Heart left ventricle (tissue), 16 donors: ENCODE measurements at regions not wholly inside any gene's neighbourhood (a gene's known extent, or its start where the extent isn't known, plus 50 kb on each side); places are given as distances from the start of the nearest gene placed in this dataset.

ENCODE experiments used
- ATAC-seq, 4 donors: fragments of 200-7000 bp; cut with Tn5 transposase; one replicate each; pipeline ENCODE4 v1.9.1; 2020 to 2022; ENCODE audit warnings: moderate library complexity in 4 of 4, mild to moderate bottlenecking in 3 of 4, moderate number of reproducible peaks in 1 of 4
- DNase-seq, 5 donors: peaks; one replicate each; pipeline ENCODE4 v3.0.0-alpha.2; 2020
- H3K27ac ChIP-seq, 12 donors: fragments of 200-600 bp; sonication (generic) in 4 of 12; one replicate each; pipeline versions ENCODE4 v1.5.0 to v1.8.0; 2016 to 2022; ENCODE audit warnings: mild to moderate bottlenecking in 2 of 12
- H3K27me3 ChIP-seq, 9 donors: fragments of 200-600 bp; sonication (generic) in 2 of 9; one replicate each; pipeline versions ENCODE4 v1.5.1 to v1.8.0; 2016 to 2022; ENCODE audit warnings: mild to moderate bottlenecking in 3 of 9
- H3K36me3 ChIP-seq, 9 donors: fragments of 200-600 bp; sonication (generic) in 2 of 9; one replicate each; pipeline versions ENCODE4 v1.5.0 to v1.8.0; 2018 to 2022; ENCODE audit warnings: mild to moderate bottlenecking in 2 of 9
- H3K4me1 ChIP-seq, 12 donors: fragments of 200-600 bp; sonication (generic) in 4 of 12; one replicate each; pipeline versions ENCODE4 v1.5.0 to v1.8.0; 2016 to 2022; ENCODE audit warnings: mild to moderate bottlenecking in 3 of 12
- H3K4me3 ChIP-seq, 12 donors: fragments of 200-600 bp; sonication (generic) in 4 of 12; one replicate each; pipeline versions ENCODE4 v1.5.0 to v1.8.0; 2017 to 2022; ENCODE audit warnings: mild to moderate bottlenecking in 9 of 12, moderate library complexity in 4 of 12
- H3K9me3 ChIP-seq, 12 donors: fragments of 200-600 bp; sonication (generic) in 4 of 12; one replicate each; pipeline versions ENCODE4 v1.5.0 to v1.8.0; 2016 to 2022; ENCODE audit warnings: mild to moderate bottlenecking in 1 of 12
- CTCF ChIP-seq, 12 donors: fragments of 200-600 bp; sonication (generic) in 4 of 12; IDR thresholded peaks; one replicate each; pipeline versions ENCODE4 v1.5.0 to v1.8.0; 2018 to 2022; ENCODE audit warnings: antibody characterized with exemption in 12 of 12, mild to moderate bottlenecking in 5 of 12
- POLR2A ChIP-seq, 2 donors: fragments of 450-650 bp; IDR thresholded peaks; one replicate each; pipeline ENCODE4 v1.6.1; 2017; ENCODE audit warnings: antibody characterized with exemption in 2 of 2, mild to moderate bottlenecking in 2 of 2, moderate library complexity in 2 of 2
- WGBS, 4 donors: extraction: QIAGEN DNeasy Blood & Tissue Kit in 2 of 4; methylation state at CpG; one replicate each; pipeline versions ENCODE4 v1.1.5 to v1.1.7; 2013 to 2018; 5-methylcytosine and 5-hydroxymethylcytosine counted together
- intact Hi-C, 10 donors: fragments of 100-400 bp; cut with DNase I; formaldehyde crosslinking; loops; one replicate each; pipeline versions ENCODE4 v1.11.1 to v1.14.2; 2022
- donor health status: ischemic (EF 13 %, LVEDD 7.1; RV severe dilation, severe dysfunction).
- donor health status: healthy with polysubstance abuse.
- donor health status: DM: no; HTN: yes; CAD: no.
- donor health status: DM: no; HTN: no; CAD: no.
- donor health status: ischemic (EF 25% LVEDD 6.9; RV normal size, moderate dysfunction).
- donor health status: ischemic (EF 25% LVEDD 5.7; RV mildly dilated, moderate dysfunction).
- donor health status: healthy.
- donor health status: DM: yes; HTN: yes; CAD: no.
- donor health status: ischemic (EF 35%, LVEDD 5.7; RV mildly dilated, moderate dysfunction).
- donor health status: nonischemic (EF 11% LVEDD 7.7; RV severe dilation, severe dysfunction).
- donor health status: DM: yes; HTN: yes; CAD: no.
- donor health status: PGD.
- donor health status: ischemic (EF 29% LVEDD 5.4; RV normal size, mild dysfunction).
- donor health status: nonischemic (EF 23%, LVEDD 6.1; RV moderate dilation, normal function).

DNA sequence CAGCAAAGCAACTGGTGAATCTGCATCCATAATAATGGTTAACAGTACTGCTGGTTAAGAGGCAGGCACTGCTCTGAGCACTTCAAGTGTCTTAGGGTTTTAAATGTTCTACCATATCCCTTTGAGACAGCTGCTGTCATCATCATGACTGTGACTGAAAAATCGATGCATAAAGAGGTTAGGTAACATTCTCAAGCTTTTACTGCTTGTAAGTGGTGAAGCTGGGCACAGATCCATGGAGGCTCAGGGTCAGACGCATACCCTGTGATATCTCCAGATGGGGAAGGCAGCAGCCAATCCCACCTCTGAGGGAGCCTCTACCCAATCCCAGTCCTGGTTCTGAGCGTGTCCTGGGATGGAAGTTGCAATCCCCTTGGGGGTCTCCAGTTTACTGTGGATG, 57.6 kb upstream of the SOX9 start:
- Histone ChIP-seq H3K4me3 (no peak overlapping the region), H3K9me3 (no peaks in the 10 kb centered on the region), H3K27me3 (no peaks in the 10 kb centered on the region), H3K27ac (no peak overlapping the region), H3K4me1 (no peaks in the 10 kb centered on the region), H3K36me3 (no peaks in the 10 kb centered on the region)
- intact Hi-C loops = no loop called here
- TF ChIP-seq POLR2A (IDR thresholded peaks at IDR 0.05) (no peak), CTCF (IDR thresholded peaks at IDR 0.05) (no peak)
- WGBS, 4 donors = 61 to 68% (median 64%) methylated on average over 3 of the region's 3 CpGs
- ATAC-seq (no peak), DNase-seq (no peak)

DNA sequence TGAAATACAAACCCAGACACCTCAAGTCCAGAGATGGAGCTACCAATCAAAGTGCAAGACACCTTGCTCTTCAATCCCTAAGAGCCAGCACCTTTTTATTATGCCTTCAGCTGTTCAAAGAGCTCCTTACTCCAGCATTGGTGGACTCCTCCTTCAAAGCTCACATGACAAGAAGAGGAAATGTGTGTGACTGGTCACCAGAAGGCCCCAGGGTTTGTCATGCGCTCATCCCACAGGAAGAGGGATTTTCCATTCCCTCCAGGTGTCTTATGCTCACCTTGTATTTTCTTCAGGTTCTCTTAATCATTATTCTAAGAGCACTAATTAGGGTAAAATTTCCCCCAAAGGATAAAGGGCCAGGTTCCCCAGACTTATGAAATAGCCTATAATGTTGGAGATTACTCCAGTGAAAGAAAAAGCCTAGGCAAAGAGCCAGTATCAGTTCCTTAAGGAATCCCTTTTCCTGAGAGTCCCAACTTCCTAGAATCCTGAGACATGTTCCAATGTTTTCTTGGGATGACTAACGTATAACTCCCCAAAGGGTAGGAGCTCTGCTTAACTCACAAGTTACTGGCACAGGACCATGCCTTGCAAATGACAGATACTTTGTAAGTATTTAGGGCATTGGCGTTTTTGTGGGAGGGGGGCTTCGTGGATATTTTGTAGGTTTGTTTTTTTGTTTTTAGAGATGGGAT, 56.9 kb upstream of the SOX9 start:
- Histone ChIP-seq H3K36me3 (no peaks in the 10 kb centered on the region), H3K27ac (no peak overlapping the region), H3K4me3 (no peak overlapping the region), H3K27me3 (no peaks in the 10 kb centered on the region), H3K9me3 (no peaks in the 10 kb centered on the region), H3K4me1 (no peaks in the 10 kb centered on the region)
- no peak for ATAC-seq
- intact Hi-C loops = no loop called here
- no peak for DNase-seq
- WGBS, 4 donors = 61 to 76% (median 66%) methylated on average over 4 of the region's 4 CpGs
- TF ChIP-seq POLR2A (IDR thresholded peaks at IDR 0.05) (no peak), CTCF (IDR thresholded peaks at IDR 0.05) (no peak)

GRCh38 chr17:72064606-72065193, 56.1 kb upstream of the SOX9 start:
- Histone ChIP-seq H3K4me3 (no peak overlapping the region), H3K27me3 (no peaks in the 10 kb centered on the region), H3K4me1 (no peaks in the 10 kb centered on the region), H3K36me3 (no peaks in the 10 kb centered on the region), H3K27ac (no peak overlapping the region), H3K9me3 (no peaks in the 10 kb centered on the region)
- ATAC-seq = no peak
- intact Hi-C loops = no loop called here
- no peak for TF ChIP-seq CTCF (IDR thresholded peaks at IDR 0.05)
- no peak for TF ChIP-seq POLR2A (IDR thresholded peaks at IDR 0.05)
- no peak for DNase-seq
- WGBS, 4 donors = 59 to 80% (median 66%) methylated on average over 2 of the region's 2 CpGs

- TF ChIP-seq CTCF (IDR thresholded peaks at IDR 0.05) (no peak), POLR2A (IDR thresholded peaks at IDR 0.05) (no peak)
- H3K36me3 ChIP-seq = no peaks in the 10 kb centered on the region
- intact Hi-C loops = no loop called here
Observed at GRCh38 chr17:72065556-72065955, 55.3 kb upstream of the SOX9 start.

More at GRCh38 chr17:72065556-72065955, 55.3 kb upstream of the SOX9 start:
- 85 to 89% (median 86%) methylated on average over 4 of the region's 4 CpGs for WGBS, 4 donors
- DNase-seq = no peak
- no peaks in the 10 kb centered on the region for H3K4me1 ChIP-seq
- no peaks in the 10 kb centered on the region for H3K27me3 ChIP-seq
- H3K27ac ChIP-seq = no peak overlapping the region
- H3K9me3 ChIP-seq = no peaks in the 10 kb centered on the region
- ATAC-seq = no peak
- no peak overlapping the region for H3K4me3 ChIP-seq
